Testis (tissue), 2 donors: ENCODE measurements at regions not wholly inside any gene's neighbourhood (a gene's known extent, or its start where the extent isn't known, plus 50 kb on each side); places are given as distances from the start of the nearest gene placed in this dataset.

Experiments
- DNase-seq: peaks from one replicate; pipeline ENCODE4 v3.0.0-alpha.2; 2019
- H3K27ac ChIP-seq, 2 donors: fragments of 200-600 bp; sonication (generic); one replicate each; pipeline ENCODE4 v1.5.1; 2019
- H3K27me3 ChIP-seq: fragments of 200-600 bp; sonication (generic); one replicate; pipeline ENCODE4 v1.5.1; 2019
- H3K36me3 ChIP-seq: fragments of 200-600 bp; sonication (generic); one replicate; pipeline ENCODE4 v1.5.1; 2017; ENCODE audit warnings: low read depth; ENCODE audit errors: missing control alignments
- H3K4me1 ChIP-seq: fragments of 200-600 bp; sonication (generic); one replicate; pipeline ENCODE4 v1.5.1; 2019
- H3K4me3 ChIP-seq, 2 donors: fragments of 200-600 bp; sonication (generic); one replicate each; pipeline ENCODE4 v1.5.1; 2017 to 2019
- H3K9me3 ChIP-seq: fragments of 200-600 bp; sonication (generic); one replicate; pipeline ENCODE4 v1.5.1; 2017
- CTCF ChIP-seq, 3 experiments: fragments of 450-650 bp in 2 of 3; fragments of 200-600 bp in 1 of 3; sonication (generic) in 1 of 3; IDR thresholded peaks; one replicate each; pipeline ENCODE4 v1.5.1; 2016 to 2019; ENCODE audit warnings: antibody characterized with exemption in 3 of 3, mild to moderate bottlenecking in 2 of 3, moderate library complexity in 1 of 3
- POLR2A ChIP-seq: fragments of 450-650 bp; IDR thresholded peaks from one replicate; pipeline ENCODE4 v1.6.1; 2017; ENCODE audit warnings: antibody characterized with exemption, mild to moderate bottlenecking, moderate library complexity
- WGBS, 2 donors: methylation state at CpG; one replicate each; pipeline ENCODE4 v1.1.5; 2018; 5-methylcytosine and 5-hydroxymethylcytosine counted together
- intact Hi-C: fragments of 100-400 bp; cut with DNase I; formaldehyde crosslinking; loops from one replicate; pipeline ENCODE4 v1.15.1; 2023; ENCODE audit warnings: low total_unique reads

GRCh38 chr1:218557731-218558130, 212.6 kb downstream of the TGFB2 start:
- WGBS, 2 donors: 40 to 43% methylated on average over 6 of the region's 6 CpGs
- H3K27ac ChIP-seq: no peak overlapping the region
- no peaks in the 10 kb centered on the region for H3K9me3 ChIP-seq
- no peak overlapping the region for H3K4me3 ChIP-seq
- no peaks in the 10 kb centered on the region for H3K4me1 ChIP-seq
- intact Hi-C loops: no loop called here
- H3K36me3 ChIP-seq: no peaks in the 10 kb centered on the region
- TF ChIP-seq POLR2A: no peak
- TF ChIP-seq CTCF (IDR thresholded peaks at IDR 0.05): no peak
- H3K27me3 ChIP-seq: no peaks in the 10 kb centered on the region
- no peak for DNase-seq

- no peaks in the 10 kb centered on the region for H3K4me1 ChIP-seq
- H3K4me3 ChIP-seq: no peak overlapping the region
- DNase-seq: no peak
- TF ChIP-seq CTCF (IDR thresholded peaks at IDR 0.05) (no peak), POLR2A (no peak)
- H3K27me3 ChIP-seq: no peaks in the 10 kb centered on the region
- H3K9me3 ChIP-seq: no peaks in the 10 kb centered on the region
- intact Hi-C loops: no loop called here
- 85 to 90% methylated on average over 3 of the region's 3 CpGs for WGBS, 2 donors
- no peak overlapping the region for H3K27ac ChIP-seq
- H3K36me3 ChIP-seq: no peaks in the 10 kb centered on the region
Measured at GRCh38 chr1:218558271-218558810, 213.2 kb downstream of the TGFB2 start.

- Histone ChIP-seq H3K27ac (no peak overlapping the region), H3K36me3 (no peaks in the 10 kb centered on the region), H3K4me3 (no peak overlapping the region), H3K9me3 (no peaks in the 10 kb centered on the region), H3K27me3 (no peaks in the 10 kb centered on the region), H3K4me1 (no peaks in the 10 kb centered on the region)
- WGBS, 2 donors: 97% methylated on average over 1 of the region's 1 CpG
- intact Hi-C loops: no loop called here
- no peak for TF ChIP-seq POLR2A
- no peak for TF ChIP-seq CTCF (IDR thresholded peaks at IDR 0.05)
- no peak for DNase-seq
Measured at GRCh38 chr1:218565377-218565776, 220.2 kb downstream of the TGFB2 start.

- Histone ChIP-seq H3K27me3 (no peaks in the 10 kb centered on the region), H3K36me3 (no peaks in the 10 kb centered on the region), H3K9me3 (no peaks in the 10 kb centered on the region), H3K27ac (no peak overlapping the region), H3K4me3 (no peak overlapping the region), H3K4me1 (no peaks in the 10 kb centered on the region)
- TF ChIP-seq POLR2A (no peak), CTCF (IDR thresholded peaks at IDR 0.05) (no peak)
- no peak for DNase-seq
- 93 to 94% methylated on average over 5 of the region's 5 CpGs for WGBS, 2 donors
- intact Hi-C loops: no loop called here
Measured at GRCh38 chr1:218568962-218569550, 223.9 kb downstream of the TGFB2 start.

- TF ChIP-seq CTCF (IDR thresholded peaks at IDR 0.05) (no peak), POLR2A (no peak)
Measured at GRCh38 chr1:218570456-218570855, 225.3 kb downstream of the TGFB2 start.

More at GRCh38 chr1:218570456-218570855, 225.3 kb downstream of the TGFB2 start:
- WGBS, 2 donors: 92 to 98% methylated on average over 2 of the region's 2 CpGs
- intact Hi-C loops: no loop called here
- H3K27me3 ChIP-seq: no peaks in the 10 kb centered on the region
- no peak for DNase-seq
- no peaks in the 10 kb centered on the region for H3K9me3 ChIP-seq
- no peaks in the 10 kb centered on the region for H3K4me1 ChIP-seq
- no peak overlapping the region for H3K4me3 ChIP-seq
- H3K27ac ChIP-seq: no peak overlapping the region
- no peaks in the 10 kb centered on the region for H3K36me3 ChIP-seq
